Gastrocnemius medialis (tissue), 4 donors: ENCODE measurements at regions not wholly inside any gene's neighbourhood (a gene's known extent, or its start where the extent isn't known, plus 50 kb on each side); places are given as distances from the start of the nearest gene placed in this dataset.

ENCODE experiments used
- POLR2A ChIP-seq, 2 donors: fragments of 450-650 bp; IDR thresholded peaks; one replicate each; pipeline ENCODE4 v1.6.1; 2017; ENCODE audit warnings: antibody characterized with exemption in 2 of 2, mild to moderate bottlenecking in 2 of 2, moderate library complexity in 2 of 2
- TF ChIP-seq, protein P1 (sequence below), 5 experiments: fragments of 450-650 bp in 3 of 5; fragments of 200-600 bp in 2 of 5; sonication (generic) in 2 of 5; IDR thresholded peaks in 4 of 5; conservative IDR thresholded peaks in 1 of 5; 1 replicate in 4 of 5; 2 replicates in 1 of 5; pipeline ENCODE4 v1.5.1; 2016 to 2019; ENCODE audit warnings: antibody characterized with exemption in 5 of 5, mild to moderate bottlenecking in 3 of 5, moderate library complexity in 3 of 5

DNA sequence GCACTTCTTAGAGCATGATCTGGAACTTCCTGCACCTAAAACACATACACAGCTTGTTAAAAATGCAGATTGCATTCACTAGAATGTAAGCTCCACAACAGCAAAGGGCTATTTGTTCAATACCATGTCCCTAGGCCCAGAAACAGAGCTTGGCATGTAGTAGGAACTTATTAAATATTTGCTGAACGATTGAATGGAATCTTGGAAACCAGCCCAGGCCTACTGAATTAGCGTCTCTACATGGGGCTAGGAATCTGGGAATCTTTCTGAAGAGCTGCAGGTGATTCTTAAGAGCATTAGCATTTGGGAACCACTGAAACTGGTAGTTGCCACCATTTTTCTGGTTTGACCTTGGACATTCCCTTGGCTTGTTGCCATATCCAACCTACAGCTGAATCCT lies 234.1 kb downstream of the STIM2 start:
- TF ChIP-seq POLR2A (IDR thresholded peaks at IDR 0.05): no peak
- TF ChIP-seq, protein P1, sequence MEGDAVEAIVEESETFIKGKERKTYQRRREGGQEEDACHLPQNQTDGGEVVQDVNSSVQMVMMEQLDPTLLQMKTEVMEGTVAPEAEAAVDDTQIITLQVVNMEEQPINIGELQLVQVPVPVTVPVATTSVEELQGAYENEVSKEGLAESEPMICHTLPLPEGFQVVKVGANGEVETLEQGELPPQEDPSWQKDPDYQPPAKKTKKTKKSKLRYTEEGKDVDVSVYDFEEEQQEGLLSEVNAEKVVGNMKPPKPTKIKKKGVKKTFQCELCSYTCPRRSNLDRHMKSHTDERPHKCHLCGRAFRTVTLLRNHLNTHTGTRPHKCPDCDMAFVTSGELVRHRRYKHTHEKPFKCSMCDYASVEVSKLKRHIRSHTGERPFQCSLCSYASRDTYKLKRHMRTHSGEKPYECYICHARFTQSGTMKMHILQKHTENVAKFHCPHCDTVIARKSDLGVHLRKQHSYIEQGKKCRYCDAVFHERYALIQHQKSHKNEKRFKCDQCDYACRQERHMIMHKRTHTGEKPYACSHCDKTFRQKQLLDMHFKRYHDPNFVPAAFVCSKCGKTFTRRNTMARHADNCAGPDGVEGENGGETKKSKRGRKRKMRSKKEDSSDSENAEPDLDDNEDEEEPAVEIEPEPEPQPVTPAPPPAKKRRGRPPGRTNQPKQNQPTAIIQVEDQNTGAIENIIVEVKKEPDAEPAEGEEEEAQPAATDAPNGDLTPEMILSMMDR (IDR thresholded peaks at IDR 0.05 in 4 of 5, conservative IDR thresholded peaks at IDR 0.05 in 1 of 5): no peak
